ENCODE measurements at regions not wholly inside any gene's neighbourhood (a gene's known extent, or its start where the extent isn't known, plus 50 kb on each side); places are given as distances from the start of the nearest gene placed in this dataset.

GRCh38 chr1:58158506-58159433 lies 387.8 kb downstream of the OMA1 start:
- no peak overlapping the region for H3K4me3 ChIP-seq (ENCODE audit: low read length)
- no peak for DNase-seq (ENCODE audit: low read depth, low spot score)

DNA sequence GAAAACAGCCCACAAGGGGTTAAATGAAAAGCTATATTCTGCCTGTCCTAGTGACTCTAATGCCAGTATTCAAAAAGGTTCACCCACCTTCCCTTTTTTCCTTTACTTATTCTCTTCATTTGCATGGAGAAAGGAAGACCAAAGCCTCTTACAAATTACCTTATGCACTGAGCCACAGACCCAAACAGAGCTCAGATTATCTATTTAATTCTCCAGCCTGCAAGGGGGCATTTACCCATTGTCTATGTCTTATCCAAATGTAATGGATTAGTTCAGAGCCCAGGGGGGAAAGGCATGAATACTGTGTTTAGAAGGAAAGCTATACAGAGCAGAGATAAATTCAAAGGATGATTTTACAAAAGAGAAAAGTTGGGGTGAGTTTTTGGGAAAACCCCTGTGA lies 388.5 kb downstream of the OMA1 start:
- no peak overlapping the region for H3K4me3 ChIP-seq (ENCODE audit: low read length)
- no peak for DNase-seq (ENCODE audit: low read depth, low spot score)

GRCh38 chr1:58157256-58157655 lies 389.3 kb downstream of the OMA1 start:
- H3K4me3 ChIP-seq (ENCODE audit: low read length) = no peak overlapping the region
- DNase-seq (ENCODE audit: low read depth, low spot score) = no peak

DNA sequence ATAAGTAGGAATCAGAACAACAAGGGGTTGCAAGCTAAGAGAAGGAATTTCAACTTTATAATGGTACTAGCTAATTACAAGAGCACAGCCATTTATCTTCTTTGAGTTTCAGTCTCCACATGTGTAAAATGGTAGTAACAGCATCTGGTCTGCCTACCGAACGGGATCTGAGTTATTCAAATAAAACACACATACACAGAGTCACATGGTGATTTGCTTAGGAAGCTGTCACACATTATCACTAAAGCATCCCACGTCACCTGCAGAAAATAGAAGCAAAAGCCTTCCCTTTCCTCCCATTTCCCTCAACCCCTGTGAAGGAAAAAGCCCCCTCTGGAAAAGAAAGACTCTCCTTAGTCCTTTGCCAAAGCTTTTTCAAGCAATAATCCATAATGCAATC lies 389.7 kb downstream of the OMA1 start:
- no peak for DNase-seq (ENCODE audit: low read depth, low spot score)
- no peak overlapping the region for H3K4me3 ChIP-seq (ENCODE audit: low read length)

- H3K4me3 ChIP-seq (ENCODE audit: low read length) = no peak overlapping the region
- DNase-seq (ENCODE audit: low read depth, low spot score) = no peak
These were observed 390.4 kb downstream of the OMA1 start for GRCh38 chr1:58156124-58156468.

GRCh38 chr1:58155418-58156123 lies 391.0 kb downstream of the OMA1 start:
- DNase-seq (ENCODE audit: low read depth, low spot score) = no peak
- no peak overlapping the region for H3K4me3 ChIP-seq (ENCODE audit: low read length)

GRCh38 chr1:58154256-58154655 lies 392.3 kb downstream of the OMA1 start:
- no peak for DNase-seq (ENCODE audit: low read depth, low spot score)
- H3K4me3 ChIP-seq (ENCODE audit: low read length) = no peak overlapping the region

- H3K4me3 ChIP-seq (ENCODE audit: low read length) = no peak overlapping the region
- DNase-seq (ENCODE audit: low read depth, low spot score) = no peak
These were observed 393.8 kb downstream of the OMA1 start for GRCh38 chr1:58152697-58153096.

DNA sequence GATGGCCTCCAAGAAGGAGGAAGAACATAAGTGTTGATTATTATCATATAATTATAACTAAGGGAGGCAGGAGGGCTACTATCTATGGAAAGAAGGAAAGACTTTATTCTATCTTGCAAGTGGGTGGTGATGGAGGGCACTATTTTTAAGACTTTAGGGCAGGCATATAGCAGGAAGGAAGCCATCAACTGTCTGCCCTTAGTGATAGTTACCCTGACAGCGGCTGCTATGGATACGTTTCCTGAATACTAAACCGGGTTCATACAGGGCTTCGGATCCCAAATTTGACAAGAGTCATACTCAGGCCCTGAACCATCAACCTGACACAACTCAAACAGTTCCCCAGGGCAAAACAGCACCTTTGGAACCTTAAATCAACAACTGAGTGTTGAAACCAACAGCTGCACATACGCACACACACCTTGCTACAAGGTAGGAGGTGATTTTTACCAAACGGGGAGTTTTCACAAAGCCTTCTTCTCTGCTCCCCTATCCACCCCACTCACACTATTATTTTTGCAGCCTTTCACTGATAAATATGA lies 397.2 kb downstream of the OMA1 start:
- H3K4me3 ChIP-seq (ENCODE audit: low read length) = no peak overlapping the region
- peak; percentile 70 for DNase-seq (ENCODE audit: low read depth, low spot score)

DNA sequence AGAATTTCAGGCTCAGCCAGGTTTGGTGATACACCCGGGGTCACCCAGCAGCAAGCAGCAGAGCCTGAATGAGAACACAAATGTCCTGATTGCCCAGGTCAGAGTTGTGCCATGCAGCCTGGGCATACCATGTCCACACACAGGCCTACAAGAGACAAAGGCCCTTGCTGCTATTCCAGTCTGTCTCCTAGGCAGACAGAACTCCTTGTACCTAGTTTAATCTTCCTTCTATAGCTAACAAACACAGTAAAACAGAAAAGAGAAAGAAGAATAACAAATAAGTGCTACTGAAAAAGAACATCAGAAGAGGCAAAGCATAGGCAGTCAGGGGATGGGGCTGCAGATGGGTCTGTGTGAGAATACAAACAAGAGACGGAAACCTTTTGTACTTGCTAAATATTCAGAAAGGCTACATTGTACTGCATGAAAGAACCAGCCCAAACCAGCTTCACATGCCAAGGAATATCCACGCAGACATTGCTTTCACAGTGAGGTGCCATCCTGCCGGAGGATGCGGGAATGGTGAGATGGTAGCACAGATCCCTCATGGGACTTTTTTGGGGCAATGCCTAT lies 401.7 kb downstream of the OMA1 start:
- DNase-seq (ENCODE audit: low read depth, low spot score) = no peak
- no peak overlapping the region for H3K4me3 ChIP-seq (ENCODE audit: low read length)

DNA sequence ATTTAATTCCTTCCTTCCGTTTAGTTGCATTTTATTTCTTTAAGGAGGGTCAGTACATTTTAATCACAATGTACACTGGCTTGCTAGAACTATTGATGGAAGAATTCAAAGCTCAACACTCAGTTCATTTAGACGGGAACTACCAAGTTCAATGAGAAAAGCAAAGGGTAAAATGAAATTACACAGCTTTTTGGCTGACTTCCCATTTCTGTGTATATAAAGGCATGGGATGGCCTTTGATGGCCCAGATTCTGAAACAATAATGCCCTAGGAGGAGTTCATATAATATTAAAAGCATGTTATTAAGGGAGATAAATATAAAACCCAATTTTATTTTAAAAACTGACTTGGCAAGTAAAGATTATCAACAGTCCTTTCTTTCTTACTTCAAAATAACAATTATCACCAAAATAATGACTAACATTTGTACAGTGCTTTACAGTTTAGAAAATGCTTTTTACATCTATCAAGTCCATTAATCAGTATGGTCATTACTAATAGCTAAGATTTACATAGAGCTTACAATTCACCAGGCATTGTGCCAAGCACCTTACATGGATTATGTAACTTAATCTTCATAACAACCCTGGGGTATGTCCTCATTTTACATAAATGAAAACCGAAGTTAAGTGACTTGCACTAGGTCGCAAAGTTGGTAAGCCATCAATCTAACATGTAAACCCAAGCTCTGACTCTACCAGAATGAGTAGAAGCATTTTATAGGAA lies 402.4 kb downstream of the OMA1 start:
- no peak overlapping the region for H3K4me3 ChIP-seq (ENCODE audit: low read length)
- DNase-seq (ENCODE audit: low read depth, low spot score) = no peak

DNA sequence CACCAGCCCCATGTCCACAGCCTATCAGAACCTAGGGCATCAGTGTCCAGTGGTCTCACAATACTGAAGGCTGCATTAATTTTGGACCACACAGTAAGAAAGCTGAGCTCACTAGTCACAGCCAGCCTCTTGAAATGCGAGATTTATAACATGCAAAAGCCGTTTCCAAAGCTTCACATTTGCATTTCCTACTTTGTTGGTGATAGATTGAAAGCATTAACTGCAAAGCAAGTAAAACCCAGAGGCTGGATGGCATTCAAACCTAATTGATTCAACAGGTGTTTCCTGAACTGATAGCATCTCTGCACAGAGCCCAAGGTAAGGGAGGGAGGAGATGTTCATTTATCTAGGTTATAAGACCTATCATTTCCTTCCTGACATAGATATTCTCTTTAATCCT lies 410.1 kb downstream of the OMA1 start:
- peak overlapping the region; percentile 27 for H3K4me3 ChIP-seq (ENCODE audit: low read length)
- DNase-seq (ENCODE audit: low read depth, low spot score) = peak; percentile 97

GRCh38 chr1:58135821-58136321 lies 410.7 kb downstream of the OMA1 start:
- no peak for DNase-seq (ENCODE audit: low read depth, low spot score)
- H3K4me3 ChIP-seq (ENCODE audit: low read length) = peak overlapping the region; percentile 27

DNA sequence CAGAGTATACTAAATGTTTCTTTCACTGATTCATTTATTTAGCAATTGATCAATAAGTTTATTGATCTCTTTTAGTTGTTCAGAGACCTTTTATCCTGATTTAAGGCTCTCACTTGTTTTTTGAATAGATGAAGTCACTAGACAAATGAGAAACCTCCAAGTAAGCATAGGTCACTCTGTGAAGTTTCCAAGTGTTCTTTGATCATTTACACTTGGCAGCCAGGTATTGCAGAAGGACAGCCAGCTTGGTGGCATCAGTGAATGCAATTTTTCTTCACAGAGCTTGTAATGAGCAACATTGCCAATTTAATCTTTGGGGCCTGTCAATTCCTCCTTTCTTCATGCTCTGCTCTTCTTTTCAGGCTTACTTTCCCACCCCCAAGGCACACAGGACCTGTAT lies 413.0 kb downstream of the OMA1 start:
- H3K4me3 ChIP-seq (ENCODE audit: low read length) = no peak overlapping the region
- no peak for DNase-seq (ENCODE audit: low read depth, low spot score)

DNA sequence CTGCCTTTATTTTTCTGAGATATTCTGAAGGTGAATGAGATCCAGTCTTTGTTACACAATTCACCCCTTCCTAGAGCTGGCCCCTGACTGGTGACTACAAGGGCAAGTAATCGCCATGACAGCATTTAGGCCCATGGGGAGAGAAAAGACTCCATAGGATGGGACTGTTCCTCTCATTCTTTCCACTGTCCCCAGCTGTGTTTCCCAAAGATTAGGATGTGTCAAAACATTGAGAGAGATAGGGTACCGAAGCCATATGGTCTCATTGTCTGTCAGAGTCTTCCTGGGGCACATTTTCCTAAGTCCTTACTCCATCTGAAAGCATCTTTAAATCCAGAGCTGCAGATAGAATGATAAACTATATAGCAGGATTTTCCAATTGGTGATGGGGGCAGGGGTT lies 423.5 kb downstream of the OMA1 start:
- DNase-seq (ENCODE audit: low read depth, low spot score) = no peak
- no peak overlapping the region for H3K4me3 ChIP-seq (ENCODE audit: low read length)

GRCh38 chr1:58119971-58120370 lies 426.6 kb downstream of the OMA1 start:
- DNase-seq (ENCODE audit: low read depth, low spot score) = no peak
- H3K4me3 ChIP-seq (ENCODE audit: low read length) = no peak overlapping the region

- DNase-seq (ENCODE audit: low read depth, low spot score) = no peak
- H3K4me3 ChIP-seq (ENCODE audit: low read length) = no peak overlapping the region
These were observed 430.2 kb downstream of the OMA1 start for GRCh38 chr1:58116284-58116683.

- DNase-seq (ENCODE audit: low read depth, low spot score) = no peak
- H3K4me3 ChIP-seq (ENCODE audit: low read length) = no peak overlapping the region
These were observed 436.8 kb downstream of the OMA1 start for GRCh38 chr1:58109646-58110200.

GRCh38 chr1:58108783-58109182 lies 437.7 kb downstream of the OMA1 start:
- DNase-seq (ENCODE audit: low read depth, low spot score) = no peak
- H3K4me3 ChIP-seq (ENCODE audit: low read length) = no peak overlapping the region

Measured in Jurkat, Clone E6-1 (cell line).